Dermis microvascular lymphatic vessel endothelial cell (primary cell): ENCODE measurements at regions not wholly inside any gene's neighbourhood (a gene's known extent, or its start where the extent isn't known, plus 50 kb on each side); places are given as distances from the start of the nearest gene placed in this dataset.

ENCODE experiments used
- DNase-seq, 2 donors: peaks; one replicate each; pipeline versions ENCODE4 v3.0.0 to v3.0.0-alpha.2; 2010; ENCODE audit warnings: low read depth in 2 of 2

- no peak for DNase-seq
These were observed 219.5 kb upstream of the TMEM161B start for GRCh38 chr5:88488130-88488529.

- DNase-seq: no peak
These were observed 218.4 kb upstream of the TMEM161B start for GRCh38 chr5:88487066-88487465.

DNA sequence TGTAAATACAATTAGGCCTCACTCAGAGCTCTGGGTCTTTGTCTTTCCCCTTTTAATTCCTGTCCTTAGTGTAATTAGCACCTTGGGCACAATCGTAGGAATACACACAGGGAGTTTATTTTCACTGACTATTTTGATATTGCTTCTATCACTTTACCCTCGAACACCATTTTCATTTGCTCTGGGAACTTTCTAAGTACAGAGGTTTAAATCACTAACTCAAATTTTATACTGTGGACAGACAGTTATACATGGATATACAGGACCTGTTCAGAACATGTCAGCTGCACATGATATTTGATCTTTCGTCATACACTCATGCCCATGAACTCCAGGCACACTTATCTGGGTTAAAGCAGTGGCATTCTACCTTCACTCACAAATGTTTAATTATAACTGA, 217.8 kb upstream of the TMEM161B start:
- no peak for DNase-seq

DNA sequence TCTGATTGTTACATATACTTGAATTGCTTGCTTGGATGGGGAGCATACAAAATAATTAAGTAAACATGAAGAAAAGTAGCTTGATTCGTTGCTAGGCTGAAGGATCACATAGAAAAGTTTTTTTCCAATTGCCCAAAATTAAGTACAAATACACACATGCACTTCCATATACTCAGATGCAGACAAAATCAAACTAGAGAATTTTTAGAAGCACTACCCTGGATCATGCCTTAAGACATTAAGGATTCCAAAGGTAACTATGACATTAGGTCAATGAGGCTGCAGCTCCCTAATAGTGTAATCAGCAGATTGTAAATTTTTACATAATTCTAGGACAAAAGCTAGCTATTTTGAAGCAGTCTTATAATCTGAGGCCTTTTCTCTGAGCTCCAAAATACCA, 216.9 kb upstream of the TMEM161B start:
- no peak for DNase-seq

DNA sequence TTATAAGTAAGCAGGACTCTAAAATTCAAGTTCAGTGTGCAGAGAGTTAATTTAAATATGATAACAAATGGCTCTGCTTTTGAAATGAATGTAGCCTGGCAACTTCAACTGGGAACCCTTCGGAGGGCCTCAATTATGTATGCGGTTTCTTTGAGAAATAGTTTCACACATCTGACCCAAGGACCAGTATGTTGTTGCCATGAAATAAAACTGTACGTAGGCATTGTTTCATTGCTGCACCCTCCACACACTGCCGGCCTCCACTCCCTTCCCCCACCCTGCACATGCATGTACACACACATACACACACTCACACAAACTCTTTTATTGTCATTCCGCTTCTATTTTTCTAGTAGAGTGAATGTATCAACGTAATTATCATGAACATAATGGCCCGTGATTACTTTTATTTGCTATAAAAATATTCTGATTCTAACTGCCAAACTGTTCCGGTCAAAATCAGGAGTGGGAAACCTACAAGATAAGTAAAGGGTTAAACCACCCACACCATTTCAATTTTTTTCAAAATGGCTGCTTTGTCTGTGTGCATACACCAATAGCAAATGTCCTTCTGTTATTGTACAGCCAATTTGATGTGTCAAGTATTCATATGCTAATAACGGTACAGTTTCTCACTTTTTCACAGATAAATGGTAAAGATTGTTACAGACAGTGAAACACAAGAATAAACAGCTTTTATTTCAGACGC, 215.5 kb upstream of the TMEM161B start:
- DNase-seq: no peak

GRCh38 chr5:88480801-88481499, 212.3 kb upstream of the TMEM161B start:
- DNase-seq: no peak

- DNase-seq: no peak
These were observed 211.6 kb upstream of the TMEM161B start for GRCh38 chr5:88480245-88480644.

DNA sequence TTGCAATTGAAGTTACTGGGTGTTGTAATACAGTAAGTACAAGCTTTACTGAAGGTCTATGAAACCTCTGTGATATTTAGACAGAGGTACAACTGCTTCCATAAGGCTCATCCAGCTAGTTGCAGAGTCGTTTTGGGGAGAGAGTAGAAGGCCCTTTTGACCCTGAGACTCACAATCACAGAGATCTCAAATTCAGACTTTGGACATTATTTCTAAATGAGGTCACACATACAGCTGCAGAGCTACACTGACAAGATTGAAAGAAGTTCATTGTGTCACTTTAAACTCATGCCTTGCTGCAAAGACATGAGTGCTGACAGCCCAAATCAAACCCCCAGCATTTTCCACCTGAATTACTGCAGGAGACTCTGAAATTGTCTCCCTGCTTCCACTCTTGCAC, 205.9 kb upstream of the TMEM161B start:
- DNase-seq: no peak

- no peak for DNase-seq
These were observed 202.1 kb upstream of the TMEM161B start for GRCh38 chr5:88470745-88471144.

- DNase-seq: peak; percentile 24 to 80
These were observed 191.3 kb upstream of the TMEM161B start for GRCh38 chr5:88459971-88460370.

DNA sequence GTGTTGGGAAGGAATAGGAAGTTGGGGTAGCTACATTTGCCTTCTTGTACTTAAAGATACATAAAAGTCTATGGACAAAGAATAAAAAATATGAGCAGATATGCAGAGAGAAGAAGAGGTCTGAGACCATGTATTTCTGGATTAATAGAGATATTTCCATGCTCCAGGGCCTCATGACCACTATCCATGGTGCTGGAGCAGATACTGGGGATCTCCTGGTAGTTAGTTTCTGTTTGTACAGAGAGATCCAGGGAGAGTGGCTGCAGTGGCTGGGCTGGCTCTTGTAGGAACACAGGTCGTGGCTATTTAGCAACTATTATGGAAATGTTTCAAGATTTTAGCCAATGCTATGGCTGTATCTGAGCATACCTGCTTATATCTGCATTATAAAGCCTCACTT, 184.2 kb upstream of the TMEM161B start:
- peak in 1 of 2 donors; percentile 19 for DNase-seq

- DNase-seq: no peak
These were observed 181.6 kb upstream of the TMEM161B start for GRCh38 chr5:88450239-88450638.

DNA sequence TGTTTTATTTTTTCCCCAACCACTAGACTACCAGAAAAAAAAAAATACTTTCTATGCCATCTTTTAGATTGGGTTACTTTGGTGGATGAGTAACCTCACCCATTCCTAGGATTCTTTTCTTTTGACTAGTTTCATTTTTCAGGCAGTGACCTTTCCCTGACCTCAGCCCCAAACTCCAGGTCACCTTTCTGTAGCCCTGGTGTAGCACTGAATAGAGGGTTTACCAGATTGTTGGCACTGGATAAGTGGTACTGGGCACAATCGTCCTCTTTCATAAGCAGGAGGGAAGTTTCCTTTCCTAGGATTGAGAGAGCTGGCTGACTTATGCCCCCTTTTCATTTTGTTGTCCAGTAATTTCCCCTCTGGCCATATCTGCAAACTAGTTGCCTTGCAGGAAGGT, 169.4 kb upstream of the TMEM161B start:
- DNase-seq: no peak

GRCh38 chr5:88436290-88436689, 167.6 kb upstream of the TMEM161B start:
- no peak for DNase-seq

- DNase-seq: no peak
These were observed 160.0 kb upstream of the TMEM161B start for GRCh38 chr5:88428633-88429032.

GRCh38 chr5:88426441-88426840, 157.8 kb upstream of the TMEM161B start:
- DNase-seq: no peak

GRCh38 chr5:88425124-88425523, 156.5 kb upstream of the TMEM161B start:
- no peak for DNase-seq

DNA sequence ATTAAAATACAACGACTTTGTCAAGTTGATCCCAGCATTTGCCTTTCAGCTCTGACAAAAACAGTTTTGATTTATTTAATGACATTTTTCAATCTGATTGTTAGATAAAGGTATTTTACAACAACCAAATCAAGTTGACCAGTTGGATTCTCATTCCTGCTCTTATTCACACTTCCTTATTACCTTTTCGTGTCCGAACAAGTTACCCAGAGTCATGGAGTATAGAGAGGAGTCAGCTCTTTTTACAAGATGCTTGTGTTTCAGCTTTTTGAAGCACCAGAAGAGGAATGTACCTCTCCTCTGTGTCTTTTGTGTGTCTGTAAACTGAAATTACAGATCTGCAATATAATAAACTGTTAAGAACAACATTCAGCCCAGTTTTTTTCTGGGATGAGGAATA, 151.3 kb upstream of the TMEM161B start:
- no peak for DNase-seq

DNA sequence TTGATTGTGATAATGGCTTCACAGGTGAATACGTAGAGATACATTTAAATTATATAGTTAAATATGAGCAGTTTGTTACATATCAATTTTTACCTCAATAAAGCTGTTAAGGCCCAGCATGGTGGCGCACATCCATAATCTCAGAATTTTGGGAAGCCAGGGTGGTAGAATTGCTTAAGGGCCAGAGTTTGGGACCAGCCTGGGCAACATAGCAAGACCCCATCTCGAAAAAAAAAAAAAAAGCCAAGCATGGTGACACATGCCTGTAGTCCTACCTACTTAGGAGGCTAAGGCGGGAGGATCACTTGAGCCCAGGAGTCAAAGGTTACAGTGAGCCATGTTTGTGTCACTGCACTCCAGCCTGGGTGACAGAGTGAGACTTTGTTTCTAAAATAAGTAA, 138.7 kb upstream of the TMEM161B start:
- DNase-seq: no peak

DNA sequence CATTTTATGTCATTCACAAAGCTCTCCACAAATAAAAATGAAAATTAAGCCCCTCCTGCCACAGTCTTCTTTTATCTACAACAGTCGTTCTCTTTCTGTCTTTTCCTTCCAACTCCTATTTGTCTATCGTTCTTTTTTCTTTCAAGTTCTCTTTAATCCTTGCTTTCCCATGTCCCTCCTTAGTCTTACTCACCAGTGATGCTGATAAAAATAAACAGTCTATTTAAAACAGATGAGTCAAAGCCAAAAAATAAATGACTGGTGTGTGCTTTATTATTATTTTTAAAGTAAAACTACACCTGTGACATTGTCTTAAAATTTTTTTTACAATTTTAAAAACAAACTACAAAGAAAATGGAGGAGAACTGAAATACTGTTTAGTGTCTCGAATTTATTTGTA, 137.1 kb upstream of the TMEM161B start:
- DNase-seq: no peak

GRCh38 chr5:88404405-88404804, 135.8 kb upstream of the TMEM161B start:
- DNase-seq: no peak

- DNase-seq: no peak
These were observed 133.0 kb upstream of the TMEM161B start for GRCh38 chr5:88401686-88402085.

GRCh38 chr5:88401228-88401627, 132.6 kb upstream of the TMEM161B start:
- DNase-seq: no peak
